Peyer's patch (tissue), 4 donors: ENCODE measurements at regions not wholly inside any gene's neighbourhood (a gene's known extent, or its start where the extent isn't known, plus 50 kb on each side); places are given as distances from the start of the nearest gene placed in this dataset.

Source experiments
- POLR2A ChIP-seq, 2 donors: fragments of 450-650 bp; IDR thresholded peaks; one replicate each; pipeline ENCODE4 v1.5.1; 2017; ENCODE audit warnings: antibody characterized with exemption in 2 of 2, mild to moderate bottlenecking in 2 of 2, moderate library complexity in 2 of 2
- TF ChIP-seq, protein P1 (sequence below), 6 experiments: fragments of 450-650 bp in 4 of 6; fragments of 200-600 bp in 2 of 6; sonication (generic) in 1 of 6; IDR thresholded peaks; one replicate each; pipeline ENCODE4 v1.5.1; 2017 to 2019; ENCODE audit warnings: antibody characterized with exemption in 6 of 6, mild to moderate bottlenecking in 3 of 6, moderate library complexity in 1 of 6

DNA sequence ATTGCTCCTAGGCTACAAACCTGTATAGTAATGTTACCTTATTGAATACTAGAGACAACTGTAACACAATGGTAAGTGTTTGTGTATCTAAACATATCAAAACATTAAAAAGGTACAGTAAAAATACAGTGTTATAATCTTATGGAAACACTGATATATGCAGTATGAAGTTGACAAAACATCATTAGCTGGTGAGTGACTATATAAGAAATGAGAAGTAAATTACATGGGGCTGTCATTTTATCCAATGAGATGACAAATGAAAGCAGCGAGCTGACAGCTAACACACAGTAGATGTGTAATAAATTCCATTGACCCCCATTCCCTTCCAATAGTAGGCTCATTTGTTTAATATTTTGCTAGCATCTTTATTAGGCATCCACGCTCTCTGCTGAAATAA is 198.1 kb upstream of the GHITM start:
- no peak for TF ChIP-seq POLR2A (IDR thresholded peaks at IDR 0.05)
- TF ChIP-seq, protein P1, sequence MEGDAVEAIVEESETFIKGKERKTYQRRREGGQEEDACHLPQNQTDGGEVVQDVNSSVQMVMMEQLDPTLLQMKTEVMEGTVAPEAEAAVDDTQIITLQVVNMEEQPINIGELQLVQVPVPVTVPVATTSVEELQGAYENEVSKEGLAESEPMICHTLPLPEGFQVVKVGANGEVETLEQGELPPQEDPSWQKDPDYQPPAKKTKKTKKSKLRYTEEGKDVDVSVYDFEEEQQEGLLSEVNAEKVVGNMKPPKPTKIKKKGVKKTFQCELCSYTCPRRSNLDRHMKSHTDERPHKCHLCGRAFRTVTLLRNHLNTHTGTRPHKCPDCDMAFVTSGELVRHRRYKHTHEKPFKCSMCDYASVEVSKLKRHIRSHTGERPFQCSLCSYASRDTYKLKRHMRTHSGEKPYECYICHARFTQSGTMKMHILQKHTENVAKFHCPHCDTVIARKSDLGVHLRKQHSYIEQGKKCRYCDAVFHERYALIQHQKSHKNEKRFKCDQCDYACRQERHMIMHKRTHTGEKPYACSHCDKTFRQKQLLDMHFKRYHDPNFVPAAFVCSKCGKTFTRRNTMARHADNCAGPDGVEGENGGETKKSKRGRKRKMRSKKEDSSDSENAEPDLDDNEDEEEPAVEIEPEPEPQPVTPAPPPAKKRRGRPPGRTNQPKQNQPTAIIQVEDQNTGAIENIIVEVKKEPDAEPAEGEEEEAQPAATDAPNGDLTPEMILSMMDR (IDR thresholded peaks at IDR 0.05) = no peak
